ENCODE measurements at regions not wholly inside any gene's neighbourhood (a gene's known extent, or its start where the extent isn't known, plus 50 kb on each side); places are given as distances from the start of the nearest gene placed in this dataset.
A peak's percentile ranks its signal among the peaks of the same experiment; 100 is the strongest.
"Not testable (repeated sequence)": the region's sequence is repeated elsewhere in the genome, so short reads cannot be mapped to it uniquely, and the experiment has no call there.

DNA sequence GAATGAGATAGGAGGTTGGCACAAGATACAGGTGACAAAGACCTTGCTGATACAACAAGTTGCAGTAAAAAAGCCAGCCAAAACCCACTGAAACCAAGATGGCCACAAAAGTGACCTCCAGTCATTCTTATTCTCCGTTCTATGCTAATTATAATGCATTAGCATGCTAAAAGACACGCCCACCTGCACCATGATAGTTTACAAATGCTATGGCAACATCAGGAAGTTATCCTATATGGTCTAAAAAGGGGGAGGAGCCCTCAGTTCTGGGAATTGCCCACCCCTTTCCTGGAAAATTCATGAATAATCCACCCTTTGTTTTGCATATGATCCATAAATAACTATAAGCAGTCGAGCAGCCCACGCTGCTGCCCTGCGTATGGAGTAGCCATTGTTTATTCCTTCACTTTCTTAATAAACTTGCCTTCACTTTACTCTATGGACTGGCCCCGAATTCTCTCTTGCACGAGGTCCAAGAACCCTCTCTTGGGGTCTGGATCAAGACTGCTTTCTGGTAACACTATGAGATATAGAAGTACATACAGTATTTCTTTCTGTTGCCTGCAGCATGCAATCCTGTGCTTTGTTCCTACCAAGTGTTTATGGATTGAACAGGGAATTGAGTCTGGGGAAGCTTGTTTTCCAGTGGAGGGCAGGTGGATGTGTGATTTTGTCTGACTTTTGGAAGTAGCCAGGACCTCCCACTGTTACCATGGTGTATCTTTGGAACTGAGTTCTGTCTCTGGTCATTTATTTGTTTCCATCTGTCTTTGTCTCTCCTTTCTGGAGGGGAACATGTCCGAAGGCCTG, 72.0 kb upstream of the TGM3 start:
- no peak for DNase-seq (ENCODE audit: low read depth)
- no peak overlapping the region for H3K4me3 ChIP-seq (ENCODE audit: low read depth, low read length)
- no peak for TF ChIP-seq CTCF (IDR thresholded peaks at IDR 0.05; ENCODE audit: insufficient read depth, low read length)

DNA sequence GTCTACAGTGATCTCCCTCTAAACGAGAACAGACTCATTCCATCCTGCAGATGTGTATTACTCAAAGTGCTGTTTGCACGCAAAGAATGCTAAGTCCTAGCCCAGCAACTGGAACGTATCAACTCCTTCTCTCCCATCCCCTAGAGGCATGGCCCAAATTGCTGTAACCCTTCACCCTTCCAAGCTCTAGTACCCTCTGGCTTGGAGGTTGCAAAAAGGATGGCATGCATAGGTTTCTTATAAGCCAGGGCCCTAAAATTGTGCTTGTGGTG, 71.5 kb upstream of the TGM3 start:
- DNase-seq (ENCODE audit: low read depth) = no peak
- no peak overlapping the region for H3K4me3 ChIP-seq (ENCODE audit: low read depth, low read length)
- TF ChIP-seq CTCF (IDR thresholded peaks at IDR 0.05; ENCODE audit: insufficient read depth, low read length) = no peak

GRCh38 chr20:2227285-2227684, 68.5 kb upstream of the TGM3 start:
- DNase-seq (ENCODE audit: low read depth); H3K4me3 ChIP-seq (ENCODE audit: low read depth, low read length): not testable (repeated sequence)

DNA sequence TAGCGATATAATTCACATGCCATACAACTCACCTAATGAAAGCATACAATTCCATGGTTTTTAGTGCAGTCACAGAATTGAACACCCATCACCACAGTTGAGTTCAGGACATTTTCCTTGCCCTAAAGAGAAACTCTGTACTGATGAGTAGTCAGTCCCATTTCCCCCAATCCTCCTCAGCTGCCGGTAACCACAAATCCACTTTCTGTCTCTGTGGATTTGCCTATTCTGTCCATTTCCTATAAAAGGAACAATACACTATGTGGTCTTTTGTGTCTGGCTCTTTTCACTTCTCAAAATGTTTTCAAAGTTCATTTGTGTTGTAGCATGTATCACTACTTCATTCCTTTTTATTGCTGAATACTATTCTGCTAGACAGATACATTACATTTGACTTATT, 67.9 kb upstream of the TGM3 start:
- no peak overlapping the region for H3K4me3 ChIP-seq (ENCODE audit: low read depth, low read length)
- TF ChIP-seq CTCF (IDR thresholded peaks at IDR 0.05; ENCODE audit: insufficient read depth, low read length) = no peak
- no peak for DNase-seq (ENCODE audit: low read depth)

GRCh38 chr20:2228926-2229325, 66.9 kb upstream of the TGM3 start:
- no peak overlapping the region for H3K4me3 ChIP-seq (ENCODE audit: low read depth, low read length)
- no peak for DNase-seq (ENCODE audit: low read depth)
- no peak for TF ChIP-seq CTCF (IDR thresholded peaks at IDR 0.05; ENCODE audit: insufficient read depth, low read length)

DNA sequence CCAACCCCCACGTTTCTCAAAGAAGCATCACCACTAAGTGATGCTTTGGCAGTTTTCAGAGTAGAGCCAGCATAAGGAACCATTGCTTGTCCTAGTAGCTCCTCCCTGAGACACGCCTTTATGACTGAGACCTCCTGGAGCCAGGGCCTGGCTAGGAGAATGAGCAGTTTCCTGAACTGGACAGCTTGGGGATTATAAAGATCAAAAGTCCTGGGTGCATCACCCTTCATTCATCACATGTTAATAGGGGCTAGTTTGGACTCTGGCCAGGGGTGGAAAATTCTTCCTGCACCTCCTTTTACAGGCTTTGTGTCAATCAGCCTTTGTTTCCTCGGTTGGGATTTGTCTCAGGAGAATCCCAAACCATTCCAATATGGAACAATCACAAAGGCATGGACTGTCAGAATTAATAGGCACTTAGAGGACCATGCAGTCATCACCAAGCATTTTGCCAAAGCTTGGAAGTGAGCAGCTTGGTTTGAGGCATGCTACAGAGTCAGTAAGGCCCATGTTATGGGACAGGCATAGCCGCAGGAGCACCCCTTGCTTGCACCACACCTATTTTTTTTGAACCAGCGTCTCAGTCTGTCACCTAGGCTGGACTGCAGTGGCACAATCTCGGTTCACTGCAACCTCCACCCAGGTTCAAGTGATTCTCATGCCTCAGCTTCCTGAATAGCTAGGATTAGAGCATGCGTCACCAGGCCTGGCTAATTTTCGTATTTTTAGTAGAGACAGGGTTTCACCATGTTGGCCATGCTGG, 64.9 kb upstream of the TGM3 start:
- no peak for TF ChIP-seq CTCF (IDR thresholded peaks at IDR 0.05; ENCODE audit: insufficient read depth, low read length)
- DNase-seq (ENCODE audit: low read depth) = peak; percentile 28
- no peak overlapping the region for H3K4me3 ChIP-seq (ENCODE audit: low read depth, low read length)

DNA sequence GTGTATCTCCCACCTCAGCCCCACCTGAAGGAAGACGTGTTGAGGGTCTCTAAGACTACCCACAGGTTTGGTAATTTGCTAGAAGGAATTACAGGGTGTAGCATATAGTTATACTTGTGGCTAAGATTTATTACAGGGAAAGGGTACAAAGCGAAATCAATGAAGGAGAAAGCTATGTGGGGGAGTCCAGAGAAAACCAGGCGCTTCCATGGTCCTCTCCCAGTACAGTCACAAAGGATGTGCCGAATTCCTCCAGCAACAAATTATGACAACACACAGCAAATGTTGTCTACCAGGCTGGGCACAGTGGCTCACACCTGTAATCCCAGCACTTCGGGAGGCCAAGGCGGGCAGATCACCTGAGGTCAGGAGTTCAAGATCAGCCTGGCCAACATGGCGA, 64.1 kb upstream of the TGM3 start:
- TF ChIP-seq CTCF (IDR thresholded peaks at IDR 0.05; ENCODE audit: insufficient read depth, low read length) = no peak
- no peak for DNase-seq (ENCODE audit: low read depth)
- H3K4me3 ChIP-seq (ENCODE audit: low read depth, low read length) = no peak overlapping the region
